RWPE1 (cell line): ENCODE measurements at regions not wholly inside any gene's neighbourhood (a gene's known extent, or its start where the extent isn't known, plus 50 kb on each side); places are given as distances from the start of the nearest gene placed in this dataset.
"Not testable (repeated sequence)": the region's sequence is repeated elsewhere in the genome, so short reads cannot be mapped to it uniquely, and the experiment has no call there.

Experiments used
- CTCF ChIA-PET: fragments of 350-600 bp; sonication (Branson Sonifier 250); formaldehyde crosslinking; extraction: SDS; loops from one replicate; lab custom pipeline; 2021; lab: Yijun Ruan, JAX
- POLR2A ChIA-PET: fragments of 400-600 bp; formaldehyde crosslinking; extraction: SDS; loops from one replicate; lab custom pipeline; 2020; ENCODE audit warnings: antibody characterized with exemption; ENCODE audit not compliant: low non-redundant PET; lab: Yijun Ruan, JAX
- DNase-seq: peaks from one replicate; pipeline ENCODE4 v3.0.0; 2012; ENCODE audit warnings: low spot score
- H3K27ac ChIP-seq: fragments of 450-650 bp; 2 replicates; pipeline ENCODE4 v1.5.1; 2017
- TF ChIP-seq, protein P1 (sequence below): fragments of 450-650 bp; conservative IDR thresholded peaks from 2 replicates; pipeline ENCODE4 v1.5.1; 2017; ENCODE audit warnings: low read depth, mild to moderate bottlenecking

DNA sequence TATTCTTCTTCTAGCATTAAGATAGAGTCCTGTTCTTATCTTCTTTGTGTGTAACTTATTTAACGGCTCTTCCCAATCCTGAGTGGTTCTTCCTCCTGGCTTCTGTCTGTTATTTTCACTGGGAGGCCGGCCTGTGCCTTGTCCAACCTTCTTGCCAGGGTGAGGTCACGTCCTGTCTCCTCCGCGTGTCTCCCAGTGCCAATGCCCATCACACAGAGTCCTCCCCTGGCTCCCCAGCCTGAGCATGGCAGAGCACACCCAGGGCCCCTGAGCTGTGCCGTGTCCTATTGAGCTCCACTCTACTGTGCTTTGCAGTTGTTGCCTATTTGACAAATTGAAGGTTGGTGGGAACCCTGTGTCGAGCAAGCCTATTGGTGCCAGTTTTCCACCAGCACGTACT, 487.3 kb downstream of the BRD1 start:
- CTCF ChIA-PET: no interaction called here
- TF ChIP-seq, protein P1, sequence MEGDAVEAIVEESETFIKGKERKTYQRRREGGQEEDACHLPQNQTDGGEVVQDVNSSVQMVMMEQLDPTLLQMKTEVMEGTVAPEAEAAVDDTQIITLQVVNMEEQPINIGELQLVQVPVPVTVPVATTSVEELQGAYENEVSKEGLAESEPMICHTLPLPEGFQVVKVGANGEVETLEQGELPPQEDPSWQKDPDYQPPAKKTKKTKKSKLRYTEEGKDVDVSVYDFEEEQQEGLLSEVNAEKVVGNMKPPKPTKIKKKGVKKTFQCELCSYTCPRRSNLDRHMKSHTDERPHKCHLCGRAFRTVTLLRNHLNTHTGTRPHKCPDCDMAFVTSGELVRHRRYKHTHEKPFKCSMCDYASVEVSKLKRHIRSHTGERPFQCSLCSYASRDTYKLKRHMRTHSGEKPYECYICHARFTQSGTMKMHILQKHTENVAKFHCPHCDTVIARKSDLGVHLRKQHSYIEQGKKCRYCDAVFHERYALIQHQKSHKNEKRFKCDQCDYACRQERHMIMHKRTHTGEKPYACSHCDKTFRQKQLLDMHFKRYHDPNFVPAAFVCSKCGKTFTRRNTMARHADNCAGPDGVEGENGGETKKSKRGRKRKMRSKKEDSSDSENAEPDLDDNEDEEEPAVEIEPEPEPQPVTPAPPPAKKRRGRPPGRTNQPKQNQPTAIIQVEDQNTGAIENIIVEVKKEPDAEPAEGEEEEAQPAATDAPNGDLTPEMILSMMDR: no peak
- POLR2A ChIA-PET: no interaction called here
- no peak for DNase-seq
- no peak overlapping the region for H3K27ac ChIP-seq

DNA sequence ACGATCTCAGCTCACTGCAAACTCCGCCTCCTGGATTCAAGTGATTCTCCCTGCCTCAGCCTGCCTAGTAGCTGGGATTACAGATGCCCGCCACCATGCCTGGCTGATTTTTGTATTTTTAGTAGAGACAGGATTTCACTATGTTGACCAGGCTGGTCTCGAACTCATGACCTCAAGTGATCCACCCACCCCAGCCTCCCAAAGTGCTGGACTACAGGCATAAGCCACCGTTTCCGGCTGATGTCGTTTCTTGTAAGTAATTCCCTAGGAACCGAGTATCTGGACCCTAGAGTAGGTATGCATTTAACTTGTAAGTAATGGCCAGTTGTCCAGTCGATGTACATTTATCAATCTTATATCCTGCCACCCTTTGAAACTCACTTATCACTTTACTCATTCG, 491.2 kb downstream of the BRD1 start:
- H3K27ac ChIP-seq, DNase-seq, CTCF ChIA-PET, POLR2A ChIA-PET: not testable (repeated sequence)

DNA sequence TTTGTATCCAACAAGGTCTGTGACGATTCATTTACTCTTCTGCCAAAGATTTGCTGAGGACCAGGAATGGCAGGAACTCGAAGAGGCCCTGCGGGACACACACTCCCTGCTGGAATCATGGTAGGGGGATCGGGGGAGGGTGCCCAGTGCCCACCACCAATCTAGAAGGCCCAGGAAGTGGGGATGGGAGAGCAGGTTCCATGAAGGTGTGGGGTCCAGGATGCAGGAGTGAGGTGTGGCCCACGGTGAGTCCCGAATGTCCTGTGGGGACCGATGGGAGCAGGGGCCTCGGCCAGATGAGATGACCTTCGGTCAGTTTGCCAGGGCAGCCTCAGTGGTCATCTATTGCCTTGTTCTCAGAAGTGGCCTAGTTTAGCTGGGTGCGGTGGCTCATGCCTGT, 492.7 kb downstream of the BRD1 start:
- ChIA-PET CTCF (interaction anchor here (0.5 kb wide), 1 partner anchor 14 kb away, joined by 3 read pairs; no protein-coding TSS in a partner anchor), POLR2A (no interaction called here)
- DNase-seq: no peak
- TF ChIP-seq, protein P1: no peak
- no peak overlapping the region for H3K27ac ChIP-seq

DNA sequence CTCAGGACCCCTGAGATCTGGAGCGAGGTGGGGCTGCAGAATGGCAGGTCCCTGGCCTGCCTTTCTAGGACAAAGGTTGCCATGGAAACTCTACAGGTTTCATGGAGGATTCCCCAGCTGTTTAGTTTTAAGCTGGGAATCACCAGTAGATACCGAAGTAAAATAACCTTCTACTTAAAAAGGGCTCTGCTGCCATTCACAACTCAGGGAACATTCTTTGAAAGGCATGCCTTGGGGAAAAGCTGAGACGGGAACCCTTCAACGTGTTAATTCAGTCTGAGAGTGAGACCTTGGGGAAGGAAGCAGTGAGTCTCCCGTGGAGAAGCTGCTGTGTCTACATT, 493.3 kb downstream of the BRD1 start:
- H3K27ac ChIP-seq: no peak overlapping the region
- DNase-seq: no peak
- POLR2A ChIA-PET: no interaction called here
- CTCF ChIA-PET: no interaction called here
- TF ChIP-seq, protein P1: no peak

DNA sequence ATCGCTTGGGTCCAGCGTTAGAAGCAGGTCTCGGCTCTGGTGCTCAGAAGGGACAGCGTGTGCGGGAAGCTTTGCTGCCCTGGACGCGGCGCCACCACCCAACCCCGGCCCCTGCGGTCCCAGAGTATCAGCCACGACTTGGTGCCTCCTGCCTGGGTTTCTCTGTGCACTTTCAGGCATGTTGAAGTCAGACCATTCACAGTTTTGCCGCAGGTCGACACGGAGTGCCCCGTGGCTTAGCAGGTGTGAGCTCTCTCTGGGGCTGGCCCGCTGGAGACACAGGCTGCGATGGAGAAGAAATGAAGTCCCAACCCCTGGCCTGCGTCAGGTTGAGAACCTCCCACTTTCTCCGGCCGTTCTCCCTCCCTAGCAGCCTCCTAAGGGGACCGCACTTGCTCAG, 494.5 kb downstream of the BRD1 start:
- H3K27ac ChIP-seq: no peak overlapping the region
- DNase-seq: no peak
- ChIA-PET POLR2A (no interaction called here), CTCF (no interaction called here)
- TF ChIP-seq, protein P1: no peak

DNA sequence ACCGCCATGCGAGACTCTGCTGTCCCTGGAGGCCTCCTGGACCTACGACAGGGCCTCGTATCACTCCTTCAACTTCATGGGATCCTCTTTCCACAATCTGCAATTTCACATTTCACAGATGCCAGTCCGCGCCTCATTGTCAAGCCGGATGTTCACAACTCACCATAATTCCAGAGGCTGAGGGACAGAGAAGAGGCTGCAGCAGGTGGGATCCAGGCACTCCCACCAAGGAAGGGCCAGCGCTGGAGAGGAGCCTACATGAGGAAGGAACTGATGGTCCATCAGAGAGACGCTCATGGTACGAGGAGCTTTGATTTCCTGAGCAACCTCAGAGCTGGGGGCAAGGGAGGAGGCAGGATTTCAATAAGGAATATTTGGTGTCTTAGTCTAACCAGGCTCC, 495.0 kb downstream of the BRD1 start:
- H3K27ac ChIP-seq: no peak overlapping the region
- TF ChIP-seq, protein P1: no peak
- DNase-seq: no peak
- ChIA-PET CTCF (no interaction called here), POLR2A (no interaction called here)

DNA sequence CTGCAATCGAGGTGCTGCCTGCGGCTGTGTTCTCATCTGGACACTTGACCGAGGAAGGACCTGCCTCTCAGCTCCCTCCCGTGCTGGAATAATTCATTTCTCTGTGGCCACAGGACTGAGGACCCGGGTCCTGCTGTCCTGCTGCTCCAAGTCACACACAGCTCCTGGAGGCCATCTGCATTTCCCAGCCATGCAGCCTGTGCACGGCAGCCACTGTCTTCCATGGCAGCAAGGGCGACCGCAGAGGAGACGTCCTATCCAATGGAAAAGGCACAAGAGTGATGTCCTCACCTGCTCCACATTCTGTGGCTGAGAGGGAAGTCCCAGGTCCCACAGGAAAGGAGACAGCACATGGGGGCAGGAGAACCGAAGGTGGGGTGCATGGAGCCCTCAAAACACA, 495.8 kb downstream of the BRD1 start:
- H3K27ac ChIP-seq: no peak overlapping the region
- CTCF ChIA-PET: no interaction called here
- TF ChIP-seq, protein P1: no peak
- POLR2A ChIA-PET: no interaction called here
- DNase-seq: no peak
